ENCODE measurements at regions not wholly inside any gene's neighbourhood (a gene's known extent, or its start where the extent isn't known, plus 50 kb on each side); places are given as distances from the start of the nearest gene placed in this dataset.

GRCh38 chr12:11580125-11580751 lies 69.2 kb upstream of the ETV6 start:
- TF ChIP-seq, protein P1, sequence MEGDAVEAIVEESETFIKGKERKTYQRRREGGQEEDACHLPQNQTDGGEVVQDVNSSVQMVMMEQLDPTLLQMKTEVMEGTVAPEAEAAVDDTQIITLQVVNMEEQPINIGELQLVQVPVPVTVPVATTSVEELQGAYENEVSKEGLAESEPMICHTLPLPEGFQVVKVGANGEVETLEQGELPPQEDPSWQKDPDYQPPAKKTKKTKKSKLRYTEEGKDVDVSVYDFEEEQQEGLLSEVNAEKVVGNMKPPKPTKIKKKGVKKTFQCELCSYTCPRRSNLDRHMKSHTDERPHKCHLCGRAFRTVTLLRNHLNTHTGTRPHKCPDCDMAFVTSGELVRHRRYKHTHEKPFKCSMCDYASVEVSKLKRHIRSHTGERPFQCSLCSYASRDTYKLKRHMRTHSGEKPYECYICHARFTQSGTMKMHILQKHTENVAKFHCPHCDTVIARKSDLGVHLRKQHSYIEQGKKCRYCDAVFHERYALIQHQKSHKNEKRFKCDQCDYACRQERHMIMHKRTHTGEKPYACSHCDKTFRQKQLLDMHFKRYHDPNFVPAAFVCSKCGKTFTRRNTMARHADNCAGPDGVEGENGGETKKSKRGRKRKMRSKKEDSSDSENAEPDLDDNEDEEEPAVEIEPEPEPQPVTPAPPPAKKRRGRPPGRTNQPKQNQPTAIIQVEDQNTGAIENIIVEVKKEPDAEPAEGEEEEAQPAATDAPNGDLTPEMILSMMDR (IDR thresholded peaks at IDR 0.05): no peak
- TF ChIP-seq POLR2A (IDR thresholded peaks at IDR 0.05) (no peak), EP300 (IDR thresholded peaks at IDR 0.05) (no peak)

Measured in ovary (tissue), 3 donors.